ENCODE measurements at regions not wholly inside any gene's neighbourhood (a gene's known extent, or its start where the extent isn't known, plus 50 kb on each side); places are given as distances from the start of the nearest gene placed in this dataset.

DNA sequence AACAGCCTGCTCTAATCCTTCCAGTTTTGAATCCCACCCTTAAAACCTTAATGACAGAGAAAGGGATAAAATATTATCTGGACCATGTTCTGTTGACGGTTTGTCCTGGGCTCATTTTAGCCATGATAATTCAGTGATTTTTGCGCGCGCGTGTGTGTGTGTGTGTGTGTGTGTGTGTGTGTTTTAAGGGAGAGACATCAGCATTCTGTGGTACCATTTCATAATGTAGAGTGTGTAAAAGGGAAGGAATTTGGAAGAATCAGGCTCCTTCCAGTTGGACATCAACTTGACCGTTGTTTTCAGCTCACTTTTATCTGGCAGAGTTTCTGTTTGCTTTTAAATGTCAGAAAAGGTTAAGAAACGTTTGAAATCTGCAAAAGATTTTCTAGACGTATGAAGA lies 535.5 kb downstream of the TNS1 start:
- peak; percentile 33 for DNase-seq (ENCODE audit: low read depth)
- no peak overlapping the region for H3K4me3 ChIP-seq (ENCODE audit: control insufficient read depth, low read depth, low read length)
- TF ChIP-seq, protein P1, sequence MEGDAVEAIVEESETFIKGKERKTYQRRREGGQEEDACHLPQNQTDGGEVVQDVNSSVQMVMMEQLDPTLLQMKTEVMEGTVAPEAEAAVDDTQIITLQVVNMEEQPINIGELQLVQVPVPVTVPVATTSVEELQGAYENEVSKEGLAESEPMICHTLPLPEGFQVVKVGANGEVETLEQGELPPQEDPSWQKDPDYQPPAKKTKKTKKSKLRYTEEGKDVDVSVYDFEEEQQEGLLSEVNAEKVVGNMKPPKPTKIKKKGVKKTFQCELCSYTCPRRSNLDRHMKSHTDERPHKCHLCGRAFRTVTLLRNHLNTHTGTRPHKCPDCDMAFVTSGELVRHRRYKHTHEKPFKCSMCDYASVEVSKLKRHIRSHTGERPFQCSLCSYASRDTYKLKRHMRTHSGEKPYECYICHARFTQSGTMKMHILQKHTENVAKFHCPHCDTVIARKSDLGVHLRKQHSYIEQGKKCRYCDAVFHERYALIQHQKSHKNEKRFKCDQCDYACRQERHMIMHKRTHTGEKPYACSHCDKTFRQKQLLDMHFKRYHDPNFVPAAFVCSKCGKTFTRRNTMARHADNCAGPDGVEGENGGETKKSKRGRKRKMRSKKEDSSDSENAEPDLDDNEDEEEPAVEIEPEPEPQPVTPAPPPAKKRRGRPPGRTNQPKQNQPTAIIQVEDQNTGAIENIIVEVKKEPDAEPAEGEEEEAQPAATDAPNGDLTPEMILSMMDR (conservative IDR thresholded peaks at IDR 0.05; ENCODE audit: control insufficient read depth, insufficient read depth, low read depth, low read length) = no peak

DNA sequence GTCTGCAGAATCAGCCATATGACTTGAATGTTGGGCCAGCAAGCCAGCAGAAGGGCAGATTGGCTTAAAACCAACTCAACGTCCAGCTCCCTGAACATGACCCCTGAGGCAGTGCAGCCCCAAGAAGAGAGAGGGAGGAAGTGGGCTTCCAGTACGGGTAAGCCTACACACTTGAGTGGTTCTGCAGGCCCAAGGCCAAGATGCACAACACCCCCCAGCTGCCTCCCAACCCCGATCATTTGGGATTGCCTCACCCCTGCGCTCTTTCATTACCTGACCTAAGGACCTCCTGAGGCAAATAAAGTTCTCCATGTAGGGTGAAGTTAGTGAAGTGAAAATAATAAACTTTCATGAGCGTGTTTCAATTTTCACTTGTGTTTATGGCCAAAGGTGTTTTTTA lies 536.0 kb downstream of the TNS1 start:
- DNase-seq (ENCODE audit: low read depth) = no peak
- TF ChIP-seq, protein P1 (conservative IDR thresholded peaks at IDR 0.05; ENCODE audit: control insufficient read depth, insufficient read depth, low read depth, low read length) = no peak

DNA sequence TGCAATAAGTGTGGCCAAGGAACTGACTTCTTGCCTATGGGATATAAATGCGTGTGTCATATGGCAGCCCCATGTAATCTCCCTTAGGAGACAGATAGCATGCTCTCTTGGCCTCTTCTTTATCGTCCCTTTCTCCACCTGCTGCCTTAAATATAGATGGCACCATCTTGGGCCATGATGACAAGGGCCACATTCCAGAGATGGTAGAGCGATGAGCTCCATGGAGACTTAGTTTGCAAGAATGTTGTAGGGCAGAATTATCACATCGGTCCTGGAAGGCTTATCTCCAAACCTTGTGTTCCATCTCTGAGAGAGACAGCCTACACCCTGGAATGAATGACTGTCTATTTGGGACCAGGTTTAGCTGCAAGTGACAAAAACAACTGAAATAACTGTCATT lies 536.7 kb downstream of the TNS1 start:
- TF ChIP-seq, protein P1 (conservative IDR thresholded peaks at IDR 0.05; ENCODE audit: control insufficient read depth, insufficient read depth, low read depth, low read length) = no peak
- no peak overlapping the region for H3K4me3 ChIP-seq (ENCODE audit: control insufficient read depth, low read depth, low read length)
- no peak for DNase-seq (ENCODE audit: low read depth)

More for the DNA sequence above, 536.0 kb downstream of the TNS1 start:
- H3K4me3 ChIP-seq (ENCODE audit: control insufficient read depth, low read depth, low read length) = no peak overlapping the region

DNA sequence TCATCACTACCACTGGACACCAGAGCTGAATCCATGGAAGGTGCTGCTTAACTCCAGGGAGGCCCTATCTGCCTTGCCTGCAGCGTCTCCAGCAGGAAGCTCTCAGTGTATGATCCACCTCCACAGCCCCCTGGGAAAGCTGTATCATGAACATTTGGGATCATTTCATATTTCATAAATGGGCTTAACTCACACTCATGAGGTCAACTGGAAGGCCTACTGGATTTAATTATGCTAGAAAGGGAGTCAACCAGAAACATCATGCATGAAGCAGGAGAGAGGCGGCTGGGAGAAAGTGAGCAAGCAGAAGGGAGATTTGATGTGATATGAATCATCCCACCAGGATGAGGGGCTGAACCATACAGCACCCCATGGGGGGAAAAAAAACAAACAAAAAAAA lies 537.7 kb downstream of the TNS1 start:
- TF ChIP-seq, protein P1 (conservative IDR thresholded peaks at IDR 0.05; ENCODE audit: control insufficient read depth, insufficient read depth, low read depth, low read length) = no peak
- peak; percentile 22 for DNase-seq (ENCODE audit: low read depth)
- H3K4me3 ChIP-seq (ENCODE audit: control insufficient read depth, low read depth, low read length) = no peak overlapping the region

DNA sequence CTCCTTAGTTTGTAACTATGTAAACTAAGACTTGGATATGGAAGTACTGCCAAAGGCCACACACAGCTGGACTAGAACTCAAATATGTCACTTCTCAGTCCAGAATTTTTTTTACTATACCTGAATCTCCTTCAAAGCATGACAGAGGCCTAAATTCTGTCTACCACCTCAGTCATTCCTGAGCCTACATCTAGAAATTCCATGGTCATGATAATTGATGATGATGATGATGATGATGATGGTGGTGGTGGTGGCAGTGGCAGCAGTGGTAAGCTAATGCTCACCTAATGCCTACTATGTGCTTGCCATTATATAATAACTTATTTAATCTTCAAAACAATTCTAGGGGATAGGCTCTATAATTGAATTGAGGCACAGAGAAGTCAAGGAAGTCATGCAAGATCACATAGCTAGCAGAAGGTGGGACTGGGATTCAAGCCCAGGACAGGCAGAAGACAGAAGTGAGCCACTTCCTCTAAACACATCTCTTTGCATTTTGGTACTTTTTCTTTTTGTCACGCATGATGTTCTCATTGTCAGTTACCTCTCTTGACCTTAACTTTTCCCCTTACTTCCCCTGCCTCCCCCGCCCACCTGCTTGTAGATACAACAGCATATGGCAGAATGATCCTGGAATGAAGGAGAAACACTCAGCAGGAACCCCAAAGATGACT lies 539.3 kb downstream of the TNS1 start:
- H3K4me3 ChIP-seq (ENCODE audit: control insufficient read depth, low read depth, low read length) = no peak overlapping the region
- TF ChIP-seq, protein P1 (conservative IDR thresholded peaks at IDR 0.05; ENCODE audit: control insufficient read depth, insufficient read depth, low read depth, low read length) = no peak
- no peak for DNase-seq (ENCODE audit: low read depth)

DNA sequence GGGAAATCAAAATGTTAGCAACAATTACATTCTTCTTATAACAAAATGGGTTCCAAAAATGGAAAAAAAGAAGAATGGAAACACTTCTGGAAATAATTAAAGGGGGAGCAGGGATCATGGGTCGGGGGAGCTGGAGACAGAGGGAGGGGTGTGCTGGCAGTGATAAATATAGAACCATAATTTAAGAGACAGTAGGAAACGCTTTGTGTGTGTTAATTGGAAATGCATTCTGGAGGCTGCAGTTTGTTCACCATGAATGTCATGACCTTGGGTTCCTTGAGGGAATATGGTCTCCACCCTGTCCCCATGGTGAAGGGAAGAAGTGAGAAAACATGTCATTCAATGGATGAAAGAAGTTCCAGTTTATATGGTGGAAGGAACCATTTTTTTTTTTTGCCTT lies 540.7 kb downstream of the TNS1 start:
- H3K4me3 ChIP-seq (ENCODE audit: control insufficient read depth, low read depth, low read length) = no peak overlapping the region
- no peak for DNase-seq (ENCODE audit: low read depth)
- TF ChIP-seq, protein P1 (conservative IDR thresholded peaks at IDR 0.05; ENCODE audit: control insufficient read depth, insufficient read depth, low read depth, low read length) = no peak

DNA sequence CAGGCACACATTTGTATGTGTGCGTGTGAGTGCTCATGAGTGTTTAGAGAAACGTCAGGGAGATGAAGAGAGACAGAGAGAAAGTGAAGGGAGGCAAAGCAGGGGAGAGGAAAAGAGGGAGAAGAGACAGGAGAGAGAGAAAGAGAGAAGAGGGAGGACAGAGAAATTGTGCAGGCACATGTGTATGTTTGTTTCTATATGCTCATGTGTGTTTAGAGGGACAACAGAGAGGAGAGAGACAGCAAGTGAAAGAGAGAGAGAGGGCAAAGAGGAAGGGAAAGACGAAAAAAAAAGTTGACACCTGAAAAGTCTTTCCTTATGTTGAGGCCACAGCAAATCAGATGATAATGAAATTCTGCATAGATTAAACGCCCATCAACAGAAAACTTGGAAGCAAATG lies 541.1 kb downstream of the TNS1 start:
- TF ChIP-seq, protein P1 (conservative IDR thresholded peaks at IDR 0.05; ENCODE audit: control insufficient read depth, insufficient read depth, low read depth, low read length) = no peak
- H3K4me3 ChIP-seq (ENCODE audit: control insufficient read depth, low read depth, low read length) = no peak overlapping the region
- DNase-seq (ENCODE audit: low read depth) = no peak
